ENCODE measurements at regions not wholly inside any gene's neighbourhood (a gene's known extent, or its start where the extent isn't known, plus 50 kb on each side); places are given as distances from the start of the nearest gene placed in this dataset.
"Not testable (repeated sequence)": the region's sequence is repeated elsewhere in the genome, so short reads cannot be mapped to it uniquely, and the experiment has no call there.

- DNase-seq (ENCODE audit: low read depth in 2 of 2) = no peak
Observed at GRCh38 chr3:194879991-194880939, 194.6 kb downstream of the FAM43A start.

DNA sequence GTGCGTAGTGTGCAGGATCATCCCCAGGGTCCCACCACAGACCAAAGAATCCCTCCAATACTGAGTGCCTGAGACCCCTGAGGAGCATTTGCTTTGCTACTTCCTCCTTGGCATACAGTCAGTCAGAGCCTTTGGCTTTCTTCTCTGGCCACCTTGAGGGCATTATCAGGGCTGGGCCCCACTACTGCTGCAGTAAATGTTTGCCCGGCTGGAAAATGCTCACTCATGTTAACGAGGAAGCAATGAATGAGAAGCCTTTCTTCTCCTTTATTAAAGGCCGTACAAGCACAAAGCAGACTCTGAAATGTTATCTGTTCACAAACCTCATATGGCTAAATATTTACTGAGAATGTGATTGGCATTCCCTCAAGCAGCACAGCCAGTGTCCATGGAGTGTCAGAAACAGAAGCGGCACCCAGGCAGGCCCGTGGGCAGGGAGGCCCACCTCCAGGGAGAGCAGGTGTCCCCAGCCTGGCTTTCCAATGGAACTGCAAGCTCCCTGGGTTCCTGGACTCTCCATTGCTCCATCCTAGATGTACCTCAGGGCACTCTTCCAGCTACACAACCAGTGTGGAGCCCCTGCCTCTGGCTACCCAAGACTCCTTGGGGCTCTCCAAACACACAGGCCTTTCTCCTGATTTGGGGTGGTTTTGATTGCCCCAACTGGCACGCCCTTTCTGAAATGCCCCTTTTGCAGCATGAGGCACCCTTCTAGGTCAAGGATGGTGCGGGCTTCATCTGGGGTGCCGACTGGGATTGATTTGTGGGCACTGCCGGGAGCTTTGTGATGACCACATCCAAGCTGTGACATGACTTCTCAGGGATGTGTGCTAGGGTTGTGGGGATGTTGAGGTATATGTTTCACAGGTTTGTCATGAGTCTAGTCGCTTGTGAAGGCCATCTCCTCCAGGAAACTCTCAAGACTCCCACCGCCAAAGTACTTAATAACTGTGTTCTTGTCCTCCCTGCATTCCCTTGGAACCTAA lies 195.6 kb downstream of the FAM43A start:
- DNase-seq (ENCODE audit: low read depth in 2 of 2) = no peak

GRCh38 chr3:194884649-194885315 lies 199.1 kb downstream of the FAM43A start:
- no peak for DNase-seq (ENCODE audit: low read depth in 2 of 2)

DNA sequence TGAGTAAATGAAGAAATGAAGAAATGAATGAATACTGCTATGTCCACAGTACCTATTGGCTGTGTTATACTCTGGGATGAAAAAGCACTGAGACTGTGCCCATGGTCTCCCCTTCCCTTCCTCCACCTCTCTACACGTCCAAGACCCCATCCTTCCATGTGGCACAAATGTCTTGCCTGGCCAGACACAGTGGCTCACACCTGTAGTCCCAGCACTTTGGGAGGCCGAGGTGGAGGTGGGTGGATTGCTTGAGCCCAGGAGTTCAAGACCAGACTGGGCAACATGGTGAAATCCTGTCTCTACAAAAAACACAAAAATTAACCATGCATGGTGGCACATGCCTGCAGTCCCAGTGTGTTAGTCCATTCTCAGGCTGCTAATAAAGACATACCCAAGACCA lies 200.1 kb downstream of the FAM43A start:
- DNase-seq (ENCODE audit: low read depth in 2 of 2) = no peak

GRCh38 chr3:194886836-194887235 lies 201.2 kb downstream of the FAM43A start:
- no peak for DNase-seq (ENCODE audit: low read depth in 2 of 2)

- not testable (repeated sequence) for DNase-seq (ENCODE audit: low read depth in 2 of 2)
Observed at GRCh38 chr3:194888062-194888461, 202.4 kb downstream of the FAM43A start.

DNA sequence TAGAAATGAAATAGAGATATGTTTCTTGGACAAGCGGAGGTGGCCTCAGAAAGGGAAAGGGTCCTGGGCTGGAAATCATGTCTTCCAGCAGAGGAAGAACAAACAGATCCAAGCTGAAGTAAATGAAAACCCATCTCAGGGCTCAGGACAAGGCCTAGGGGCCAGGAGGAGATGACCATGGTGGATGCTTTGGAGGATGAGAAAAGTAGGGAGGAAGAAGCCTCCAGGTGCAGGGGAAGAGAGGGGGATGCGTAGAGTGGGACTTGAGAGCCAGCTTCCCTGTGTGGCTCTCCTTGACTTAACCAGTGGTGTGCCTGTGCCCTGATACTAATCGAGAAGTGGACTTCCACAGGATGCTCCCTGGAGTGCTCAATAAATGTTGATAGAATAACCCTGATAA lies 203.2 kb downstream of the FAM43A start:
- DNase-seq (ENCODE audit: low read depth in 2 of 2) = no peak

DNA sequence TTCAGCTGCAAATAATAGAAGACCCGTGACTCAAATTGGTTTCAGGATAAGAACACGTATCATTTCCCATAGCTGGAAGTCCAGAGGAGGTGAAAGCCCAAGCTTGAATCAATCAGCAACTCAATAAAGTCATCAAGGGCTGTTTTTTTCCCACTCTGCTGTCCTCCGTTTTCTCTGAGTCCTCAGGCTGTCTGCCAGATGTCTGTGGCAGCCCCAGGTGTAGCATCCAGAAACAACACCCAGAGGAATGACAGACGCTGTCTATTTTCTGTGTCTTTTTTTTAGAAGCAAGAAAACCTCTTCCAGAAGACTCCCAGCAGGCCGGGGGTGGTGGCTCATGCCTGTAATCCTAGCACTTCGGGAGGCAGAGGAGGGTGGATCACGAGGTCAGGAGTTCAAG lies 204.4 kb downstream of the FAM43A start:
- no peak for DNase-seq (ENCODE audit: low read depth in 2 of 2)

DNA sequence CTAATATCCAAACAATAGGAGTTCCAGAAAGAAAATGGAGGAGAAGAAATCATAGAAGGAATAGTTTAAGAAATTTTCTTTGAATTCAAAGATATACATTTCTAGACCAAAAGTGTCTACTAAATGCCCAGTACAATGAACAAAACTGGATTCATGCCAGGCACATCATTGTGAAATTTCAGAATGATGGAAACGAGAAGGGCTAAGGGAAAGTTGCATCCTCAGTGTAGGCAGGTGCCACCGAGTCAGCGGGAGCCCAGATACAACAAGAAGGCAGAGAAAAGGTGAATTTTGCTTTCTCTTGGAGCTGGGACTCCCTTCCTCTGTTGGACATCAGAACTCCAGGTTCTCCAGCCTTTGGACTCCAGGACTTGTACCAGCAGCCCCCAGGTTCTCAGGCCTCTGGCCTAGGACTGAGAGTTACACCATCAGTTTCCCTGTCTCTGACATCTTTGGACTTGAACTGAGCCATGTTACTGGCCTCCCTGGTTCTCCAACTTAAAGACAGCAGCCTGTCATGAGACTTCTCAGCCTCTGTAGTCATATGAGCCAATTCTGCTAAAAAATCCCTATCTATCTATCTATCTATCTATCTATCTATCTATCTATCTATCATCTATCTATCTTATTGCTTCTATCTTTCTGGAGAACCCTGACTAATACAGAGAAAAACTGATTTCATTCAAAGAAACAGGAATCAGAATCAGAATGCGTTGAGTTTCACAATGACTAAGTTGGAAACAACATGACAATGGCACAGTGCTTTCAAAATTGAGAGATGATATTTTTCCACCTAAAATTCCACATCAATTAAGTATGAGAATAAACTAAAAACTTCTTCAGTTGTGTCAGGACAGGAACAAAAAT lies 207.7 kb downstream of the FAM43A start:
- no peak for DNase-seq (ENCODE audit: low read depth in 2 of 2)

- no peak for DNase-seq (ENCODE audit: low read depth in 2 of 2)
Observed at GRCh38 chr3:194894538-194894937, 208.9 kb downstream of the FAM43A start.

DNA sequence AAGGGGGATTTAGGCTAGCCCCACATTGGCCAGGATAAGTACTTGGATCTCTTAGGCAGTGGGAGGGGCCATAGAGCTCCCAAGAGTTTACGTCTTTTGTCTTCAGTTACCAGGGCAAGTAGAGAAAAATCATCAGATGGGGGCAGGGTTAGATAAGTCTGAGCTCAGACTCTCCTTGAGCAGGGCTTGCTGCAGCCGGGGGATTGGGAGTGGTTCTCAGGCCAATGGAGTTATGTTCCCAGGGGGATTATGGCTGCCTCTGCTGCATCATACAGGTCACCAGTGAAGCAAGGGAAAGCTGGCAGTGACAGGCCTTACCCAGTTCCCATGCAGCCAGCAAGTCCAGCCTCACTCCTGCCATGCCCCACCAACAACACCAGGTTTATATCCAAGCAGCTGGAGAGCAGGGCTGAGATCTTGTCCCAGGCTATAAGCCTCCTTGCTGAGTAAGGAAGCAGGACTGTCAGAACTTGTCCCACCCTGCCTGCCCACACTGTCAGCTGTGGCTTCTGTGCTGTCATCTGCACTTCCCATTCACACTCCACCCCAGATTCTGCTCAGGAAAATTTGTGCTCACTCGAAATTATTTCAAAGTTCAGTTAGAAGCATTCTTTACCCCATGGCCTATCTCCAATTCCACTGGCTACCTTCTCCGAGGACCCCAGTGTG lies 215.3 kb downstream of the FAM43A start:
- DNase-seq (ENCODE audit: low read depth in 2 of 2) = no peak

DNA sequence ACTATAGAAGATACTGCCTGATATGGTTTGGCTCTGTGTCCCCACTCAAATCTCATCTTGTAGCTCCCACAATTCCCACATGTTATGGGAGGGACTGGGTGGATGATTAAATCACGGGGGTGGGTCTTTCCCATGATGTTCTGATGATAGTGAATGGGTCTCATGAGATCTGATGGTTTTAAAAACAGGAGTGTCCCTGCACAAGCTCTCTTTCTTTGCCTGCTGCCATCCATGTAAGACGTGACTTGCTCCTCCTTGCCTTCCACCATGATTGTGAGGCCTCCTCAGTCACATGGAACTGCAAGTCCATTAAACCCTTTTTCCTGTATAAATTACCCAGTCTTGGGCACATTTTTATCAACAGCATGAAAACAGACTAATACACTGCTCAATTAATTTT lies 217.8 kb downstream of the FAM43A start:
- not testable (repeated sequence) for DNase-seq (ENCODE audit: low read depth in 2 of 2)

- DNase-seq (ENCODE audit: low read depth in 2 of 2) = not testable (repeated sequence)
Observed at GRCh38 chr3:194904999-194905398, 219.3 kb downstream of the FAM43A start.

GRCh38 chr3:194905696-194906095 lies 220.0 kb downstream of the FAM43A start:
- no peak for DNase-seq (ENCODE audit: low read depth in 2 of 2)

- DNase-seq (ENCODE audit: low read depth in 2 of 2) = no peak
Observed at GRCh38 chr3:194906229-194906629, 220.5 kb downstream of the FAM43A start.

DNA sequence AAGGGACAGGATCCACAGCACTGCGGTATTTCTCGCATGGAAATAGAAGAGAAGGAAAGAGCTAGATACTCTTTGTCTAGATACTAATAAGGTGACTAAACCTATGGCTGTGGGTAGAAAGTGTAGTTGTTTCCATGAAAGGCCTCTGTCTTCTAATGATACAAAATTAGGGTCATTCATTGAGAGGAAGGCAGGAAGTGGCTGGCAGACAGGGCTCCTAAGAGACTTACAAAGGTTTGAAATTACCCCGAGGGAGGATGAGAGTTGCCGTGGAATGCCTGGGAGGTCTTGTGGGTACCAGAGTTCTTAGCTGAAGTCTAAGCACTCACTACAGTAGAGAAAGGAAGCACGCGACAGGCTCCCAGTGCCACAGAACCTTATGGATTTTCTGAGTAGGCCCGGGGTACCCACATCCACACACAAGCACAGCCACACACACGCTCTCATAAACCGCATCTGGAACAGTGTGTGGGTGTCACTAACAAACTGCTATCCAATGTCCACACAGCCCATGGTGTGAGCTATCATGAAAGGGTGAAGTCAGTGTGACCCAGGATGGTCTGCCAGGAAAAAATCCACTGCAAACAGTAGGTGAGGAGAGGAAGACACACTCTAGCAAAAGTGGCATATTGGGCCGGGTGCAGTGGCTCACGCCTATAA lies 221.4 kb downstream of the FAM43A start:
- DNase-seq (ENCODE audit: low read depth in 2 of 2) = no peak

DNA sequence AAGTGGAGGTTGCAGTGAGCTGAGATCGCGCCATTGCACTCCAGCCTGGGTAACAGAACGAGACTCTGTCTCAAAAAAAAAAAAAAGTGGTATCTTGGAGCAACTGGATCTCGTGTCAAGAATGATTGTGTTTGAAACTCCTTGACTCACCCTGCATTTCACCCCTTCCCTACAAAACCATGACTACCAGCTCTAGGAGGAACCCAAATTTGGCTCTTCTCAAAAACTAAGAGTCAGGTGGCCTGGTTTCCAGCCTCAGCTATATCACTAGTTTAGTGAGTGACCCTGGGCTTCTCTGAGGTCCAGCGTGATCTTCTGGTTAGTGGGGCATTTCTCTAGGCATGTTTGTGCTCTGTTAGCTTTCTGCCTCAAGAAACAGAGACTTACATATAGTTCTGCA lies 222.1 kb downstream of the FAM43A start:
- DNase-seq (ENCODE audit: low read depth in 2 of 2) = no peak

GRCh38 chr3:194908496-194908895 lies 222.8 kb downstream of the FAM43A start:
- DNase-seq (ENCODE audit: low read depth in 2 of 2) = no peak

GRCh38 chr3:194908972-194909371 lies 223.3 kb downstream of the FAM43A start:
- DNase-seq (ENCODE audit: low read depth in 2 of 2) = no peak

Measured in stimulated activated CD8-positive, alpha-beta memory T cell treated with anti-CD3 and anti-CD28 coated beads, Interleukin-15, amount 100 ng/mL, for 4 hours (primary cell).